ENCODE measurements at regions not wholly inside any gene's neighbourhood (a gene's known extent, or its start where the extent isn't known, plus 50 kb on each side); places are given as distances from the start of the nearest gene placed in this dataset.

DNA sequence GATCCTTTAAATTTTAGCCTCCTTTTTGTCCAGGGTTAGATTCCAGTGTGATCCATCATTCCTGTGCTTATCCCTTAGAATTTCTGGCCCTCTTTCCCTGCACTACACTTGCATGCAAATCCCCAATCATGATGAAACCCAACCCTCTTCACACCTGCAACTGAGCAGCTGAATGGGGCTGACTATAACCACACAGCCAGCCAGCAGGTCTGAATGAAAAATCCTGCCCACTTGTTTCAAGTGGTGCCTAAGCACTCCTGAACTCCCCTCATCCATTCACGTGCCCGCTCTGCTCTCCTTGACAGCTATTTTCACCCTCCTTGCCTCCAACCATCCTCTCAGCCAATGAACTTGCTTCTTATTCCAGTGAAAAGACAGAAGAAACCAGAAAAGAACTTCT, 80.5 kb upstream of the AFF3 start:
- Histone ChIP-seq H3K27ac (ENCODE audit: extremely low read depth, low read depth, low read length) (no peak overlapping the region), H3K27me3 (ENCODE audit: control insufficient read depth in 2 of 2, insufficient read depth in 2 of 2, low read length in 2 of 2) (peaks cover 0 to 6% of the 10 kb centered on the region in 2 experiments; a peak in 2 of 5 replicates), H2AFZ (ENCODE audit: low read depth, low read length) (no peak overlapping the region), H3K36me3 (ENCODE audit: control insufficient read depth, insufficient read depth, low read length) (no peaks in the 10 kb centered on the region), H3K9me1 (ENCODE audit: control insufficient read depth, insufficient read depth, low read length) (no peaks in the 10 kb centered on the region), H3K9ac (ENCODE audit: insufficient read depth in 1 of 2, low read depth in 2 of 2, low read length in 2 of 2) (no peak overlapping the region), H3K4me2 (ENCODE audit: insufficient read depth, low read length) (no peak overlapping the region), H3K4me1 (replicated peaks in 1 of 2; ENCODE audit: control insufficient read depth in 2 of 2, insufficient read depth in 2 of 2, low read length in 2 of 2) (no peaks in the 10 kb centered on the region), H4K20me1 (replicated peaks; ENCODE audit: control insufficient read depth, insufficient read depth, low read length) (no peaks in the 10 kb centered on the region; the same call in 1 of the 2 replicates), H3K9me3 (replicated peaks; ENCODE audit: control insufficient read depth, insufficient read depth, low read depth, low read length) (no peaks in the 10 kb centered on the region), H3K79me2 (ENCODE audit: control insufficient read depth, insufficient read depth, low read length) (no peaks in the 10 kb centered on the region), H3K4me3 (no peak overlapping the region)
- BruUV-seq (replicated peaks), result no TSS peak
- 4% methylated on average over 2 of the region's 2 CpGs for WGBS (ENCODE audit: insufficient coverage, low coverage, missing lambda C conversion rate)
- in situ Hi-C loops (cut with MboI) (no loop called here), intact Hi-C loops (cut with micrococcal nuclease) (no loop called here)
- ChIA-PET CTCF (ENCODE audit: low intra/inter-chr PET ratio) (no interaction called here), POLR2A (no interaction called here)
- DNase-seq (ENCODE audit: extremely low read depth in 1 of 4, low spot score in 3 of 4) (no peak), ATAC-seq (no peak), FAIRE-seq (no peak)
- TF ChIP-seq ZNF431 (CRISPR knock-in tag; IDR thresholded peaks at IDR 0.05), result no peak
- TF ChIP-seq C11orf30 (IDR thresholded peaks at IDR 0.05; ENCODE audit: low read depth), result no peak

DNA sequence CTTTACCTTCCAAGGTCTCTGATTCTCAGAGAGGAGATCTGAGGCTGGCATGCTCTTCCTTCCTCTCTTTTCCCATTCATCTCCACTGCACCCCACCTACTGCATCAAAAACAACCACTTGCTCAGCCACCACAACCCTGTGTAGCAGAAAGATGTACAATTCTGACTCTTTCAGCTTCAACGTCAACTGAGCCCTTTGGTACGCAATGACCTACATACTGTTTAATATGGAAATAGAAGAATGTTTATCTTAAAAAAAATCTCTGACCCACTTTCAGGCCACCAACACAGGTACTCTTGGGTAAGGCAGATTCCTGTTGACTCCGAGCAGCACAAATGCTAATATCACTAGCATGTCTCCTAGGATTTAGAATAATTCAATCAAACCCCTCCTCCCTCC, 76.2 kb upstream of the AFF3 start:
- ATAC-seq, result no peak
- no peaks in the 10 kb centered on the region for H3K36me3 ChIP-seq (ENCODE audit: control insufficient read depth, insufficient read depth, low read length)
- peaks cover 3 to 25% of the 10 kb centered on the region in 2 experiments; a peak in 3 of 5 replicates for H3K27me3 ChIP-seq (ENCODE audit: control insufficient read depth in 2 of 2, insufficient read depth in 2 of 2, low read length in 2 of 2)
- H2AFZ ChIP-seq (ENCODE audit: low read depth, low read length), result no peak overlapping the region
- ChIA-PET CTCF (ENCODE audit: low intra/inter-chr PET ratio) (no interaction called here), POLR2A (no interaction called here)
- no peak overlapping the region for H3K9ac ChIP-seq (ENCODE audit: insufficient read depth in 1 of 2, low read depth in 2 of 2, low read length in 2 of 2)
- 0% methylated on average over 3 of the region's 3 CpGs for WGBS (ENCODE audit: insufficient coverage, low coverage, missing lambda C conversion rate)
- H3K4me1 ChIP-seq (replicated peaks in 1 of 2; ENCODE audit: control insufficient read depth in 2 of 2, insufficient read depth in 2 of 2, low read length in 2 of 2), result no peaks in the 10 kb centered on the region; a peak in 1 of 5 replicates
- no peaks in the 10 kb centered on the region for H3K79me2 ChIP-seq (ENCODE audit: control insufficient read depth, insufficient read depth, low read length)
- FAIRE-seq, result no peak
- intact Hi-C loops (cut with micrococcal nuclease), result no loop called here
- H3K4me3 ChIP-seq, result no peak overlapping the region
- in situ Hi-C loops (cut with MboI), result no loop called here
- BruUV-seq (replicated peaks), result no TSS peak
- H3K9me1 ChIP-seq (ENCODE audit: control insufficient read depth, insufficient read depth, low read length), result no peaks in the 10 kb centered on the region
- H3K27ac ChIP-seq (ENCODE audit: extremely low read depth, low read depth, low read length), result no peak overlapping the region
- no peaks in the 10 kb centered on the region; the same call in 1 of the 2 replicates for H4K20me1 ChIP-seq (replicated peaks; ENCODE audit: control insufficient read depth, insufficient read depth, low read length)
- no peak overlapping the region for H3K4me2 ChIP-seq (ENCODE audit: insufficient read depth, low read length)
- H3K9me3 ChIP-seq (replicated peaks; ENCODE audit: control insufficient read depth, insufficient read depth, low read depth, low read length), result no peaks in the 10 kb centered on the region
- DNase-seq (ENCODE audit: extremely low read depth in 1 of 4, low spot score in 3 of 4), result no peak
- no peak for TF ChIP-seq NFE2 (IDR thresholded peaks at IDR 0.05; ENCODE audit: low read depth)
- TF ChIP-seq POLR2H (tag; IDR thresholded peaks at IDR 0.05; ENCODE audit: low read depth), result no peak
- no peak for TF ChIP-seq SRSF7 (optimal IDR thresholded peaks at IDR 0.05; ENCODE audit: low read depth, low read length)
- TF ChIP-seq, protein P1, sequence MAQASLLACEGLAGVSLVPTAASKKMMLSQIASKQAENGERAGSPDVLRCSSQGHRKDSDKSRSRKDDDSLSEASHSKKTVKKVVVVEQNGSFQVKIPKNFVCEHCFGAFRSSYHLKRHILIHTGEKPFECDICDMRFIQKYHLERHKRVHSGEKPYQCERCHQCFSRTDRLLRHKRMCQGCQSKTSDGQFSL (CRISPR knock-in tag; IDR thresholded peaks at IDR 0.05), result no peak
- TF ChIP-seq, protein P1 (tag; IDR thresholded peaks at IDR 0.05), result no peak
- TF ChIP-seq, protein P2, sequence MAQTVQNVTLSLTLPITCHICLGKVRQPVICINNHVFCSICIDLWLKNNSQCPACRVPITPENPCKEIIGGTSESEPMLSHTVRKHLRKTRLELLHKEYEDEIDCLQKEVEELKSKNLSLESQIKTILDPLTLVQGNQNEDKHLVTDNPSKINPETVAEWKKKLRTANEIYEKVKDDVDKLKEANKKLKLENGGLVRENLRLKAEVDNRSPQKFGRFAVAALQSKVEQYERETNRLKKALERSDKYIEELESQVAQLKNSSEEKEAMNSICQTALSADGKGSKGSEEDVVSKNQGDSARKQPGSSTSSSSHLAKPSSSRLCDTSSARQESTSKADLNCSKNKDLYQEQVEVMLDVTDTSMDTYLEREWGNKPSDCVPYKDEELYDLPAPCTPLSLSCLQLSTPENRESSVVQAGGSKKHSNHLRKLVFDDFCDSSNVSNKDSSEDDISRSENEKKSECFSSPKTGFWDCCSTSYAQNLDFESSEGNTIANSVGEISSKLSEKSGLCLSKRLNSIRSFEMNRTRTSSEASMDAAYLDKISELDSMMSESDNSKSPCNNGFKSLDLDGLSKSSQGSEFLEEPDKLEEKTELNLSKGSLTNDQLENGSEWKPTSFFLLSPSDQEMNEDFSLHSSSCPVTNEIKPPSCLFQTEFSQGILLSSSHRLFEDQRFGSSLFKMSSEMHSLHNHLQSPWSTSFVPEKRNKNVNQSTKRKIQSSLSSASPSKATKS (CRISPR knock-in tag; IDR thresholded peaks at IDR 0.05), result no peak
- TF ChIP-seq HNRNPK (IDR thresholded peaks at IDR 0.05; ENCODE audit: low read depth, low read length, poor library complexity, severe bottlenecking), result no peak
- TF ChIP-seq BHLHE40 (IDR thresholded peaks at IDR 0.05; ENCODE audit: low read length), result no peak
- TF ChIP-seq NONO (IDR thresholded peaks at IDR 0.05; ENCODE audit: low read depth in 2 of 2, low read length in 1 of 2), result no peak
- TF ChIP-seq, protein P3, sequence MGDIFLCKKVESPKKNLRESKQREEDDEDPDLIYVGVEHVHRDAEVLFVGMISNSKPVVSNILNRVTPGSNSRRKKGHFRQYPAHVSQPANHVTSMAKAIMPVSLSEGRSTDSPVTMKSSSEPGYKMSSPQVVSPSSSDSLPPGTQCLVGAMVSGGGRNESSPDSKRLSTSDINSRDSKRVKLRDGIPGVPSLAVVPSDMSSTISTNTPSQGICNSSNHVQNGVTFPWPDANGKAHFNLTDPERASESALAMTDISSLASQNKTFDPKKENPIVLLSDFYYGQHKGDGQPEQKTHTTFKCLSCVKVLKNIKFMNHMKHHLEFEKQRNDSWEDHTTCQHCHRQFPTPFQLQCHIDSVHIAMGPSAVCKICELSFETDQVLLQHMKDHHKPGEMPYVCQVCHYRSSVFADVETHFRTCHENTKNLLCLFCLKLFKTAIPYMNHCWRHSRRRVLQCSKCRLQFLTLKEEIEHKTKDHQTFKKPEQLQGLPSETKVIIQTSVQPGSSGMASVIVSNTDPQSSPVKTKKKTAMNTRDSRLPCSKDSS (IDR thresholded peaks at IDR 0.05; ENCODE audit: low read depth, partially characterized antibody), result no peak
